ENCODE measurements at regions not wholly inside any gene's neighbourhood (a gene's known extent, or its start where the extent isn't known, plus 50 kb on each side); places are given as distances from the start of the nearest gene placed in this dataset.

- no peak for DNase-seq (ENCODE audit: low read depth in 2 of 2)
Measured at GRCh38 chr21:41689289-41689583, 77.6 kb downstream of the RIPK4 start.

GRCh38 chr21:41687633-41688032, 79.2 kb downstream of the RIPK4 start:
- DNase-seq (ENCODE audit: low read depth in 2 of 2): no peak

GRCh38 chr21:41686664-41687063, 80.2 kb downstream of the RIPK4 start:
- no peak for DNase-seq (ENCODE audit: low read depth in 2 of 2)

- no peak for DNase-seq (ENCODE audit: low read depth in 2 of 2)
Measured at GRCh38 chr21:41685511-41686149, 81.2 kb downstream of the RIPK4 start.

- peak in 1 of 2 donors; percentile 20 for DNase-seq (ENCODE audit: low read depth in 2 of 2)
Measured at GRCh38 chr21:41684381-41685245, 82.2 kb downstream of the RIPK4 start.

GRCh38 chr21:41683815-41684214, 83.0 kb downstream of the RIPK4 start:
- DNase-seq (ENCODE audit: low read depth in 2 of 2): no peak

- DNase-seq (ENCODE audit: low read depth in 2 of 2): no peak
Measured at GRCh38 chr21:41682719-41683179, 84.1 kb downstream of the RIPK4 start.

GRCh38 chr21:41681939-41682718, 84.7 kb downstream of the RIPK4 start:
- no peak for DNase-seq (ENCODE audit: low read depth in 2 of 2)

- DNase-seq (ENCODE audit: low read depth in 2 of 2): no peak
Measured at GRCh38 chr21:41681348-41681801, 85.5 kb downstream of the RIPK4 start.

GRCh38 chr21:41680444-41681347, 86.2 kb downstream of the RIPK4 start:
- DNase-seq (ENCODE audit: low read depth in 2 of 2): no peak

- DNase-seq (ENCODE audit: low read depth in 2 of 2): peak; percentile 94 to 96
Measured at GRCh38 chr21:41678924-41679318, 87.9 kb downstream of the RIPK4 start.

GRCh38 chr21:41678016-41678923, 88.6 kb downstream of the RIPK4 start:
- peak; percentile 27 to 56 for DNase-seq (ENCODE audit: low read depth in 2 of 2)

GRCh38 chr21:41677671-41678015, 89.2 kb downstream of the RIPK4 start:
- DNase-seq (ENCODE audit: low read depth in 2 of 2): peak; percentile 34 to 54

- no peak for DNase-seq (ENCODE audit: low read depth in 2 of 2)
Measured at GRCh38 chr21:41676198-41676597, 90.7 kb downstream of the RIPK4 start.

GRCh38 chr21:41675574-41675973, 91.3 kb downstream of the RIPK4 start:
- no peak for DNase-seq (ENCODE audit: low read depth in 2 of 2)

- DNase-seq (ENCODE audit: low read depth in 2 of 2): no peak
Measured at GRCh38 chr21:41674402-41674801, 92.5 kb downstream of the RIPK4 start.

- no peak for DNase-seq (ENCODE audit: low read depth in 2 of 2)
Measured at GRCh38 chr21:41673596-41674335, 93.1 kb downstream of the RIPK4 start.

GRCh38 chr21:41673071-41673470, 93.8 kb downstream of the RIPK4 start:
- DNase-seq (ENCODE audit: low read depth in 2 of 2): no peak

GRCh38 chr21:41672543-41672915, 94.3 kb downstream of the RIPK4 start:
- no peak for DNase-seq (ENCODE audit: low read depth in 2 of 2)

Measured in dermis microvascular lymphatic vessel endothelial cell (primary cell).